CD4-positive, alpha-beta T cell treated with Interleukin-15 for 4 hours (primary cell): ENCODE measurements at regions not wholly inside any gene's neighbourhood (a gene's known extent, or its start where the extent isn't known, plus 50 kb on each side); places are given as distances from the start of the nearest gene placed in this dataset.
"Not testable (repeated sequence)": the region's sequence is repeated elsewhere in the genome, so short reads cannot be mapped to it uniquely, and the experiment has no call there.

Experiments
- DNase-seq: peaks from one replicate; pipeline ENCODE4 v3.0.0-alpha.2; 2020; ENCODE audit warnings: low spot score

- peak; percentile 96 for DNase-seq
Observed at GRCh38 chr16:46387720-46388119, 233.5 kb downstream of the SHCBP1 start.

- DNase-seq = peak; percentile 90
Observed at GRCh38 chr16:46386805-46387620, 234.2 kb downstream of the SHCBP1 start.

- peak; percentile 81 for DNase-seq
Observed at GRCh38 chr16:46386110-46386771, 234.9 kb downstream of the SHCBP1 start.

- DNase-seq = peak; percentile 53
Observed at GRCh38 chr16:46384285-46385061, 236.7 kb downstream of the SHCBP1 start.

GRCh38 chr16:46383581-46383980 lies 237.6 kb downstream of the SHCBP1 start:
- not testable (repeated sequence) for DNase-seq

GRCh38 chr16:46382791-46383541 lies 238.2 kb downstream of the SHCBP1 start:
- DNase-seq = peak; percentile 59

- not testable (repeated sequence) for DNase-seq
Observed at GRCh38 chr16:46382079-46382478, 239.1 kb downstream of the SHCBP1 start.

- not testable (repeated sequence) for DNase-seq
Observed at GRCh38 chr16:46381344-46381743, 239.8 kb downstream of the SHCBP1 start.
